Gastroesophageal sphincter (tissue), 4 donors: ENCODE measurements at regions not wholly inside any gene's neighbourhood (a gene's known extent, or its start where the extent isn't known, plus 50 kb on each side); places are given as distances from the start of the nearest gene placed in this dataset.

Source experiments
- ATAC-seq: fragments of 150-250 bp; one replicate; pipeline ENCODE4 v1.9.1; 2016; ENCODE audit warnings: mild to moderate bottlenecking, moderate library complexity
- H3K27ac ChIP-seq, 4 donors: fragments of 200-600 bp; sonication (generic) in 3 of 4; 1 replicate in 3 of 4; 2 replicates in 1 of 4; pipeline ENCODE4 v1.5.1; 2016 to 2019
- H3K27me3 ChIP-seq: fragments of 200-600 bp; sonication (generic); one replicate; pipeline ENCODE4 v1.5.1; 2019
- H3K36me3 ChIP-seq, 2 donors: fragments of 200-600 bp; sonication (generic); one replicate each; pipeline ENCODE4 v1.5.1; 2019; ENCODE audit warnings: control low read depth in 1 of 2
- H3K4me1 ChIP-seq, 3 donors: fragments of 200-600 bp; sonication (generic); 1 replicate in 2 of 3; 2 replicates in 1 of 3; pipeline ENCODE4 v1.5.1; 2016 to 2019; ENCODE audit warnings: control low read depth in 2 of 3
- H3K4me3 ChIP-seq, 2 donors: fragments of 200-600 bp; sonication (generic); one replicate each; pipeline ENCODE4 v1.5.1; 2019; ENCODE audit warnings: mild to moderate bottlenecking in 1 of 2, moderate library complexity in 1 of 2
- H3K9me3 ChIP-seq, 3 donors: fragments of 200-600 bp; sonication (generic); one replicate each; pipeline ENCODE4 v1.5.1; 2017 to 2019; ENCODE audit warnings: control low read depth in 2 of 3
- CTCF ChIP-seq, 4 experiments: fragments of 200-600 bp in 2 of 4; fragments of 450-650 bp in 2 of 4; sonication (generic) in 1 of 4; IDR thresholded peaks; one replicate each; pipeline ENCODE4 v1.5.1; 2017 to 2019; ENCODE audit warnings: antibody characterized with exemption in 4 of 4, mild to moderate bottlenecking in 2 of 4, moderate library complexity in 2 of 4
- EP300 ChIP-seq: sonication (generic); formaldehyde crosslinking; IDR thresholded peaks from one replicate; pipeline ENCODE4 v1.6.1; 2017; ENCODE audit warnings: antibody characterized with exemption, mild to moderate bottlenecking
- POLR2A ChIP-seq, 2 donors: fragments of 450-650 bp; IDR thresholded peaks; one replicate each; pipeline ENCODE4 v1.6.1; 2017; ENCODE audit warnings: antibody characterized with exemption in 2 of 2, mild to moderate bottlenecking in 2 of 2, moderate library complexity in 1 of 2
- POLR2AphosphoS5 ChIP-seq: sonication (generic); formaldehyde crosslinking; IDR thresholded peaks from one replicate; pipeline ENCODE4 v1.6.1; 2017; ENCODE audit warnings: antibody characterized with exemption
- WGBS, 2 donors: methylation state at CpG; one replicate each; pipeline ENCODE4 v1.1.5; 2018; ENCODE audit warnings: low coverage in 1 of 2; 5-methylcytosine and 5-hydroxymethylcytosine counted together

GRCh38 chr12:124423761-124424515, 129.0 kb downstream of the RFLNA start:
- peak overlapping the region in 1 of 2 donors; percentile 36 for H3K4me3 ChIP-seq
- 69 to 83% methylated on average over 11 to 18 of the region's 26 CpGs for WGBS, 2 donors
- peak overlapping the region; percentile 64 to 95 (median 90) for H3K27ac ChIP-seq
- TF ChIP-seq POLR2AphosphoS5: no peak
- no peak for TF ChIP-seq EP300
- TF ChIP-seq POLR2A (IDR thresholded peaks at IDR 0.05): no peak
- TF ChIP-seq CTCF (IDR thresholded peaks at IDR 0.05): no peak
- H3K27me3 ChIP-seq: no peaks in the 10 kb centered on the region
- H3K4me1 ChIP-seq: peaks cover 2 to 88% (median 53%) of the 10 kb centered on the region in 3 donors
- H3K9me3 ChIP-seq: no peaks in the 10 kb centered on the region
- H3K36me3 ChIP-seq: peaks cover 0 to 53% of the 10 kb centered on the region in 2 donors
- no peak for ATAC-seq

DNA sequence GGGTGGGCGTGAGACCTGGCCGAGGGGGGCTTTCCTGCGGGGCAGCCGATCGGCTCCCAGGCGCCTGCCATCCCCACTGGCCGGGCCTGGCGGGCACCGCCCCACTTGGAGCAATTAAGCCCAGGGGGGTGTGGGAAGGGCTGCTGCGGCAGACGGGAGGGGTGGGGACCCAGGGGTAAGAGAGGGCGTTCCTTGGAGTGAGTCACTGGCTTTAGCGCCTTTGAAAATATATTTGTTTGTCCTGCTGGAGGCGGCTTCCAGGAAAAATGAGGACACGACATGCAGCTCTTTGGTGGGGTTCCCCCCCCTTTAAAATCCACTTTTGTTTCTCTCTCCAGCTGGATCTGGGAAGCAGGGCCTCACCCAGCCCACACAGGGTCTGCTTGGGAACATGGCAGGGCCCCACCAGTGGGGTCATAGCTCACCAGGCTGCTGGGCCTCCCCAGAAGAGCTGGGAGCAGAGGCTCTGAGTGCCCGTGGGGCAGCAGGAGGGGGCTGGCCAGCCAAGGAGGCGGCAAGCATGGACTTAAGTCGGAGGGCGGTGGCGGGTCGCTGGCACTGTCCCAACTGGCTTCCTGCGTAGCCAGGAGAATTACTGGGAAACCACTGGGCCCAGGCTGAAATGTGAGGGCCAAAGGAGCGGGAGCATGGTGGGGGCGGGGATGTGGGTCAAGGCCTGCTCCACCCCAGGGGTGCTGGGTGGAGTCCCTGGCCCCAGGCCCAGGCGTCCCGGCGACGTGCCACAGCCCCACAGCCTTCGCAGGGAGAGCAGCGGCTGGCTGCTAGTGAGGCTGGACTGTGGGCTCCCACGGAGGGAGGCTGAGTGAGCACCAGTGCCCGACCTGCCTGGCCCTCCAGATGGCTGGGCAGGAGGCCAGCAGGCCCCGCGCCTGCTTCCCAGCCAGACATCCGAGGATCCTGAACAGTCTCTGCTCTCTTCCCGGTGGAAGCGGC, 128.0 kb downstream of the RFLNA start:
- Histone ChIP-seq H3K4me3 (peak overlapping the region in 1 of 2 donors; percentile 36), H3K4me1 (peaks cover 0 to 82% (median 43%) of the 10 kb centered on the region in 3 donors), H3K27me3 (no peaks in the 10 kb centered on the region), H3K36me3 (peaks cover 0 to 64% of the 10 kb centered on the region in 2 donors), H3K27ac (peak overlapping the region; percentile 72 to 95 (median 90)), H3K9me3 (no peaks in the 10 kb centered on the region)
- ATAC-seq: peak; percentile 88
- 15 to 20% methylated on average over 1 to 4 of the region's 37 CpGs for WGBS, 2 donors
- peak in 2 of 4 experiments; percentile 19 to 43 for TF ChIP-seq CTCF (IDR thresholded peaks at IDR 0.05)
- TF ChIP-seq POLR2A (IDR thresholded peaks at IDR 0.05): peak in 1 of 2 donors; percentile 15
- TF ChIP-seq EP300: no peak
- peak; percentile 96 for TF ChIP-seq POLR2AphosphoS5

DNA sequence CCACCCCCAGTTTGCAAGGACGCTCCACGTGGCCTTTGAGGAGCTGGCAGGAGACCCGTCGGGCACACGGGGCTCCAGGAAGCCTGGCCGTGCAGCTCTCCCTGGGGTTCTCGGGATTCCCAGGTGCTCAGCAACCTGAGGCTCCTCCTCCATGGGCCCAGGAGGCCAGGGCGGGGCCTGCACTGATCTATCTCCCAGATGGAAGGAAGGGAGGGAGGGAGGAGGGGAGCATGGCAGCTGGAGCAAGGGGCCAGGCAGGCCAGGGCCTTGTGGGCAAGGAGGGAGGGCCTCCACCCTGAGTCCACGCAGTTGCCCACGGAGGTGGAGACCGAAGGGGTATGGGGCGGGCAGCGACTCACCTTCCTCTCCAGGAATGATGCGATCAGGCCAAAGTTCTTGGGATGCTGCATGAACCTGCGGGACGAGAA, 127.3 kb downstream of the RFLNA start:
- Histone ChIP-seq H3K27me3 (no peaks in the 10 kb centered on the region), H3K9me3 (no peaks in the 10 kb centered on the region), H3K36me3 (peaks cover 0 to 68% of the 10 kb centered on the region in 2 donors), H3K4me3 (peak overlapping the region in 1 of 2 donors; percentile 36), H3K4me1 (peaks cover 0 to 77% (median 39%) of the 10 kb centered on the region in 3 donors), H3K27ac (peak overlapping the region; percentile 72 to 95 (median 90))
- peak; percentile 1 for ATAC-seq
- TF ChIP-seq POLR2A (IDR thresholded peaks at IDR 0.05) (no peak), POLR2AphosphoS5 (peak; percentile 41), CTCF (IDR thresholded peaks at IDR 0.05) (no peak), EP300 (no peak)
- WGBS, 2 donors: 36% methylated on average over 3 of the region's 16 CpGs; no CpG with 5 or more reads in 1 of the 2 donors

GRCh38 chr12:124420996-124421674, 126.2 kb downstream of the RFLNA start:
- Histone ChIP-seq H3K36me3 (peaks cover 0 to 68% of the 10 kb centered on the region in 2 donors), H3K4me3 (no peak overlapping the region), H3K27me3 (no peaks in the 10 kb centered on the region), H3K4me1 (peaks cover 0 to 77% (median 33%) of the 10 kb centered on the region in 3 donors), H3K27ac (peak overlapping the region; percentile 72 to 95 (median 90)), H3K9me3 (no peaks in the 10 kb centered on the region)
- 45% methylated on average over 5 of the region's 20 CpGs; no CpG with 5 or more reads in 1 of the 2 donors for WGBS, 2 donors
- no peak for ATAC-seq
- TF ChIP-seq POLR2AphosphoS5 (peak; percentile 29), POLR2A (IDR thresholded peaks at IDR 0.05) (no peak)
